NCI-H510A treated with DMSO at 0.1 percent for 48 hours (cell line): ENCODE measurements at regions not wholly inside any gene's neighbourhood (a gene's known extent, or its start where the extent isn't known, plus 50 kb on each side); places are given as distances from the start of the nearest gene placed in this dataset.
A peak's percentile ranks its signal among the peaks of the same experiment; 100 is the strongest.

ENCODE experiments used
- DNase-seq: peaks from one replicate; lab custom pipeline; 2025; lab: John Stamatoyannopoulos, UW

DNA sequence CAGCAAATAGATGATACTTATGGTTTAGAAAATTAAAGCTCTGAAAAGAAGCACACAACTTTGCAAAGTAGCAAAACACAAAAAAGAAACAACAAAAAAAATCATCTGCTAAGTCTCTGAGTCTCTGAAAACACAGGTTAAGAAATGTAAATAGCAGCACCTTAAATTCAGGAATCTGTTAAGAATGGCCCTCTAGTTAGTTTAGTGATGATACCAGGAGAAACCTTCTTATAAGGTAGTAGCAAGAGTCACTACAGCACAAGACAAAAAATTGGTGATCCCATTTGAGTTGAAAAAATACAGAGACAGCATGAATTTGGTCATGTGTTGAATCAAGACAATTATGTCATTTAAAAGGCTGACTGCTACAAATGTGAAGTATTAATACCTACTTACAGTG is 308.2 kb upstream of the ADGRL3 start:
- no peak for DNase-seq

DNA sequence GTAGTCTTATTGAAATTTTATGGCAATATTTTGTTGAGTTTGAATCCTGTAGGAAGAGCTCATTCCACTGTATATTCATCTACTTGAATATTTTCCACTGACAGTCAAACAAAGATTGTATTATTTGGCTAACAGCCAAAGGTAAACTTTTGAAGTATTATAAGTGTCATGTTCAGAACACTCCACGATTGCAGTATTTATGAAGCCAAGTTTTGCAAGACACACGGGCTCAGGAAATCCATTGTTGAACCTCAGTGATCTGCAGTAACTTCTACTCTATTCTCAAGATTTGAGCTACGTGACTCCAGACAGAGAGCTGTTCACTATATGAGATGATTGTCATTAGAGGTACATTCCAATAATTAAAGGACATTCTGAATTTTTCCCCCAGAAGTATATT is 302.7 kb upstream of the ADGRL3 start:
- peak; percentile 52 for DNase-seq

DNA sequence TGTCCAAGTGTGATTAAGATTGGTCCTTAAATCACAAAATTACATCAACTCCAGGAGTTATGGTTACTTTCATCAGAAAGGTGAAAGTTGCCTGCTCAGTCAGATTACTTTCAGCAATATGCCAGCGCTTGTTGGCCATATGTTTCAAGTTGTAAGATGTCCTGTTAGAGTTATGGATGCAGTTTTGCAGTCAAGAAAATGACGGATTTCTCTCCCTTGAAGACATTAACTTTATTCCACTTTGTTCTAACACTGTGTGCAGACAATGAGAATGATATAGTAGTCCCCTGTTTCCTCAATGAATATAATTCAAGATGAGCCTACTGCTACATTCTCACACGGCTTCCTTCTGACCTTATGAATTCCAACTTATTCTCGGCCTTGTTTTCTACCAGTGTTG is 295.0 kb upstream of the ADGRL3 start:
- DNase-seq, result no peak

DNA sequence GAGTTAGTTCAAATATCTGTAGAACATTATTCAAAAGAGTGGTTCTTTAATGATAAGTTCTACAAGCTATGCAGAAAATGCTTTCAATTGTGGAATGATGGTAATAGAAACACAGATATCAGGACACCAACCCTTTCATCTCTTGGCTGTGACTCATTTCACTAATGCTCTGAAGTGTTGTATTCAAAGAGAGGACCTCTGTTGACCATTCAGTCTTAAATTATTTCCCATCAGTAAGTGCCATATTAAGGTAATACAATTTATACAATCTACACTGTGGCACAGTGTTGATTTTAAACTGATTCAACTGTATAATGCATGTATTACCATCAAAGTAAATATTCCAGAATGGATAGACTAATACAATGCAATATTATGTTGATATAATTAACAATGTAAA is 289.0 kb upstream of the ADGRL3 start:
- no peak for DNase-seq

DNA sequence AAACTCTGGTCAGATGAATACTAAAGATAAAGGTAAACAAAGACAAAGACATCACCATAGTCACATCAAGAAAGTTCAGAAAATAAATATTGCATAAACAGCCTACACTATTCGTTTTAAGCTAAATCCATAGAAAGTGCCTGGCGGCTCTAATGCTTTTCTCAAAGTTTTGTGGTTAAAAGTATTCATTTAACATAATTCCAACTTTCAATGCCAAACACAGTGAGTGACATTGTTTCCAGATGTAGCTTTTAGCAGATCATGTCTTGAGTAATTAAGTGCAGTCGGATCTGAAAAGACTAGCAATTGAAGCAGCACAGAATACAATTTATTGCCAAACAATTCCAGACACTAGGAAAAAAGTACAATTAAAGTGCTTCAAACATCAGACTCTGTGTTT is 287.1 kb upstream of the ADGRL3 start:
- no peak for DNase-seq

DNA sequence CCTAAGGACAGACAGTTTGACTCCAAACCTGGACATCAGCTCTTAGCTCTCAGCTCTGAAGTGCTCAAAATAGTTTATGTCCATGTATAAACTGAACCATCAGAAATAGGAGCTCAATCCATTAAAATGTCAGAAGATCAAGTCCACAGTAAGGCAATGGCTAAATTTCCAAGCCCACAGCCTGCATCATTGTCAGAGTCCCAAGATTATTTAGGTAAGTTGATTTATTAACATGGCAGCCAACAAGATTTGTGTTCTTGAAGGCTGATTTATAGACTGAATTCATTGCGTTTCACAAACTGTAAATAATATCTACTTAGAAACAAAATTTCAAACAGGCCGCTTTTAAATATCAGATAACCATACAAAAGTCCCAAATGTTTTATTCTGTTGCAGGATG is 286.5 kb upstream of the ADGRL3 start:
- DNase-seq, result no peak

DNA sequence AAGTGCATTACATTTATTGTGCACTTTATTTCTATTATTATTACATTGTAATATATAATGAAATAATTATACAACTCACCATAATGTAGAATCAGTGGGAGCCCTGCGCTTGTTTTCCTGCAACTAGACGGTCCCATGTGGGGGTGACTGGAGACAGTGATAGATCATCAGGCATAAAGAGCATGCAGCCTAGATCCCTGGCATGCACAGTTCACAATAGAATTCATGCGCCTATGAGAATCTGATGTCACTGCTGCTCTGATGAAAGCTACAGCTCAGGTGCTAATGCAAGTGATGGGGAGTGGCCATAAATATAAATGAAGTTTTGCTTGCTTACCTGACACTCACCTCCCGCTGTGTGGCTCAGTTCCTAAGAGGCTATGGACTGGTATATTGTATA is 278.4 kb upstream of the ADGRL3 start:
- peak; percentile 18 for DNase-seq

DNA sequence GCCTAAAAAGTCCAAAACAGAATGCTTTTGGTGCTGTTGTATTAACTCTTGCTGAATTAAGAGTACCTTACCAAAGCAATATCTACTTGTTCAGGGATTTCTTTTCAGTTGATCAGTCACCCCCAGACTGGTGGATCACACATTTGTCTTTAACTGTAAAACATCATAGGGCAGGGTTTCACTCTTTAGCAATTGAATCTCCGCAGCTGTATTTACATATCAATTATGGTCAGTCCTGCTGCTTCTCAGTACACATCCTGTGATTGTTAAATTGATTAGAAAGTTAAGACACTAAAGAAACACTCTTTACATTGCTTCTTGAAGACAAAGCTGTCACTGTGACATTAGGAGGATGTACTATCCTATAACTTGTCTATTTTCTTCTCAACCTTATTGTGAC is 277.1 kb upstream of the ADGRL3 start:
- DNase-seq, result peak; percentile 33

DNA sequence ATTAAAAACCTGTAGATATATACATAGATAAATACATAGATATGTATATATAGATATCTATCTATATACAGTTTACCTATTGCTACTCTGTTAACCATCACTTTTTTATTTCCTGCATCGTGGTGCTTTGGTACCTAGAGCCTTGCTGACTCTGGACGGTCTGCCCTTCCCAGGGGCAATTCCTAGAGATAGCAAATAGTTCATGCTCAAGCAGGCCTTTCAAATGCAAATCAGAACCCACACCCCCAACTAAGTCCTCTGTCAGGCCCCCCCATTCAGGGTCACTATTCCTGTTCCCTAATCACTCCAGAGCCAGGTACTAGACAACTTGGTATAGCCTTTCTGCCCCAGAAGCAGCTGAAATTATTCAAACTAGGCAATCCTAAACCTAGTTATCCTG is 273.5 kb upstream of the ADGRL3 start:
- DNase-seq, result no peak

DNA sequence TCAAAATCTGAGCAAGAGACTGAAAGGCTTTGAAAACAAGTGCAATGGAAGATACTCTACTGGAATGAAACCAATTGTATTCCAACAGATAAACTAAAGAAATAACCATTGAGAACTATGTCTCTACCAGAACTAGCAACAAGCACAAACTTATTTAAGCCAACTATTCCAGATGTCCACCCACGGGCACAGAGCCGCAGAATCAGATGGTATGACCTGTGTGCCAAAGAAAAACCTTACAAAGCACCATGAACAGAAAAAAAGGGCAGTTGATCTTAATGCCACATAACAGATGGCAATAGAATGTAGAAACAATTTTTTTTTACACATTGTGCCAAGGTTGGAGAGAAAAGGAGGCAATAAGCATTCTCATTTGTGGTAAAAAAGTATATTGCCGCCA is 269.3 kb upstream of the ADGRL3 start:
- DNase-seq, result no peak

DNA sequence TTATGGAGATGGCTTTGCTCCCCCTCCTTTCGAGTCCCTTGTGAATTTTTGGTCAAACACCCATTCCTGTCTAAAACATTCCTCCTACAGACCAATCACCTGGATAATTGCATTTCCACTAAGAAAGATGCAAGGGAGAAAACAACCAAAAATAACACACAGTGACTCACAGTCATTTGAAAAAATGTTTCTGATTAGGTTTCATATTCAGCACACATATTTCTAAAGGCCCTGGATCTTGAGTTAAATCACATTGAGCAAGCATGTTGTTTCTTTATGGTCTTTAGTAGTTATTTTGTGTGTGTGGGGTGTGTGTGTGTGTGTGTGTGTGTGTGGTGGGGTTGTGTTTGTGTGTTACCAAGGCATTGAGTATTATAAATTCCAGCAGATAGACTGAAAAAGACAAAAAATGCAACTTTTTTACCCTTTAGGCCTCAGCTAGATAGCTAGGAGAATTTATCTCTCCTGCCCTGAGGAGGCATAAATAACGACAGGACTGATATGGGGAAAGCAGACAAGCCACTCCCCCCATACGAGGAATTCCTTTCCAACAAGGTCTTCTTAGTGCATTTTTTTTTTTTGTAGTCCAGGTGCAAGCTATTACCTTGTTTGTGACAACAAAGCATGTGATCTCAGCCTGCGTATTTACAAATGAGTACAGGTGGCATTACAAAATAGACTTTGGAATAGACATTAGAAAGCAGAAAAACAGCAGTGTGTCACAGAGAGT is 265.4 kb upstream of the ADGRL3 start:
- DNase-seq, result peak; percentile 7

DNA sequence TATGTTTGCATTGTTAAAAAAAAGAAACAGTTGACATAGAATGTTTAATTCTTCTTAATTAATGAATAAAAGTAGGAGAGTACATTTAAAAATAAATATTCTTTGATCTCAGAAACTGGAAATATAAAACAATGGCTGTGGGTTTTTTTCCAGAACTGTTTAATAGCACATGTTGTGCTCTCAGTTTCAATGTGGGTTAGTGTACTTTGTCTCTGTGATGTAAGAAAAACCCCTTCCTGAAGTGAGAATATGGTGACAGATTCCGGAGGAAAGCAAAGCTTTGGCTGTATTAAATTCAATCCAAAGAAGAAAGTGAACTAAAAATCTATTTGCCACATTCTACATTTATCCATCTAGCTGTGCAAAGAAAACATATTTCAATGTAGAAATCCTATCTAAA is 261.9 kb upstream of the ADGRL3 start:
- no peak for DNase-seq

DNA sequence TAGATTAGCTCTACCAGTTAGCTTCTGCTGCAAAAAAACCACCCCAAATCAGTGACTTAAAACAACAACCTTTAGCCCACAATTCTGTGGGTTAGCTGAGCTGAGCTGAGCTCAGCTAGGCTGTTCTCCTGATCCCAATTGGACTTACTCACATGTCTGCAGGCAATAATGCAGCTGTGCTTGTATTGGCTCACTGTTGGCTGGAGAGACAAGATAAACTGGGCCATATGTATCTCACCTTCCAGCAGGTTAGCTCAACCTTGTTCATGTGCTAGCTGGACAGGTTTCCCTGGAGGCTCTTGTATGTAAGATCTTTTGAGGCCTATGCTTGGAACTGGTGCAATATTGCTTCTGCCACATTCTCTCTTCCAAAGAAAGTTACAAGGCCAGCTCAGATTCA is 261.5 kb upstream of the ADGRL3 start:
- no peak for DNase-seq

DNA sequence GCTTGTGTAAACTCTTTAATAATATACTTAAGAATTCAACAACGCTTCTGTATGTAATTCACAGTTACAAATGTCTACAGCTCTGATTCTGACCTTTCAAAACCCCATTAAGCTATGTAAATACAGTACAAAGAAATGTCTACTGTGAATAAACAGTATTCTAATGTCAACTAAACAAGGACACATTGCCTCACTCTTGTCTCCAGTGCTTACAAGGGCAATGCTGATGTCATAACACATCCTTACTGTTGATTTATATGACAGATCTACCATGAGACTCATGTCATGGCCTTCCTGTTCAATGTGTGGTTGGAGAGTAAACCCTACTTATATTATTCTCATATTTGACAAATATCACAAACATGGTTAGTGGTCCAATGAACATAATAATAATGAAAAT is 256.1 kb upstream of the ADGRL3 start:
- DNase-seq, result peak; percentile 64

DNA sequence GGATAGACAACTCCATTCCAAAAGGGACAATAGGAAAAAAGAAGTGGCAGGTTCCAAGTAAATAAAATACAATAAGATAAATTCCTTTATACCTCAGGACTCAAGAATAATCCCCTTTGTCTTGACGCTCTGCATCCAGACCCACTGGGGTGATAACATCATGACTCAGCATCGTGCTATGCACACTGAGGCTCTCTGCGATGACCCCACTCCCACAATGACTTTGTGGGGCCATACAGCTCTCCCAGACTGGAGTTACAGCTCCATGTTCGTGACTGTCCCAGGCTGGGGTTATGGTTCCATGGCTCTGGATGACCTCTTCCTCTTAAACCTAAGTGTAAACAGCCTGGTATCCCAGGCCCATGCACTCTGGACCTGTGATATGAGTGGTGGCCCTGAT is 254.5 kb upstream of the ADGRL3 start:
- no peak for DNase-seq

DNA sequence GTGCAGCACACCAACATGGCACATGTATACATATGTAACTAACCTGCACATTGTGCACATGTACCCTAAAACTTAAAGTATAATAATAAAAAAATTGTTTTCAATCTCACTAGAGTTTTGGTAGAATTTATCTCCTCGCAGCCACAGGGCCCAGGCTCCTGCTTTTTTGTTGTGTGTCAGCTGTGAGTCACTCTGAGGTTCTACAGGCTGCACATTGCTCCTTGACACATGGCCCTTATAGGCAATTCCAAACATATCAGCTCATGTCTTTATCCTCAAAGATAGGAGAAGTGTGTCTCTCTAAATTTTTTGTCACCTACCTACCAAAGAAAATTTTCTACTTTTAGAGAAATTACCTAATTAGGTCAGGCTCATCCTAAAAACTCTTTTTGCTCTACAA is 252.1 kb upstream of the ADGRL3 start:
- no peak for DNase-seq

DNA sequence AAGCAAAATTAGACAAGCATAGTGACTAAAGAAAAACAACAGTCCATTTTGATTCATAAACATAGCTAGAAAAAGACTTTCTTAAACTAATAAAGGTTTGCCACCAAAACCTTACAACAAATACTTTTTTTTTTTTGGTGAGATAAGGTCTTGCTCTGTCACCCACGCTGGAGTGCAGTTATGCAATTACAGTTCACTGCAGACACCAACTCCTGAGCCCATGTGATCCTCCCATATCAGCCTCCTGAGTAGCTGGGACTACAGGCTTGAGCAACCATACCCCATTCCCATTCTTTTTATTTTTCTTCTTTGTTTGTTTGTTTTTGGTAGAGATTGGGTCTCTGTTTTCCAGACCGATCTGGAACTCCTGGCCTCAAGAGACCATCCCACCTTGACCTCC is 247.2 kb upstream of the ADGRL3 start:
- DNase-seq, result no peak

DNA sequence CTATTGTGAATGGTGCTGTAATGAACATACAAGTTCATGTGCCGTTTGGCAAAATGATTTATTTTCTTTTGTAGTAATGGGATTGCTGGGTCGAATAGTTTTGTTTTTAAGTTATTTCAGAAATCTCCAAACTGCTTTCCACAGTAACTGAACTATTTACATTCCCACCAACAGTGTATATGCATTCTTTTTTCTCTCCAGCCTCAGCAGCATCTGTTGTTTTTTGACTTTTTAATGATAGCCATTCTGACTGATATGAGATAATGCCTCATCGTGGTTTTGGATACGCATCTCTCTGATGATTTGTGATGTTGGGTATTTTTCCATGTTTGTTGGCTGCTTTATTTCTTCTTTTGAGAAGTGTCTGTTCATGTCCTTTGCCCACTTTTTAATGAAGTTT is 246.3 kb upstream of the ADGRL3 start:
- DNase-seq, result no peak

DNA sequence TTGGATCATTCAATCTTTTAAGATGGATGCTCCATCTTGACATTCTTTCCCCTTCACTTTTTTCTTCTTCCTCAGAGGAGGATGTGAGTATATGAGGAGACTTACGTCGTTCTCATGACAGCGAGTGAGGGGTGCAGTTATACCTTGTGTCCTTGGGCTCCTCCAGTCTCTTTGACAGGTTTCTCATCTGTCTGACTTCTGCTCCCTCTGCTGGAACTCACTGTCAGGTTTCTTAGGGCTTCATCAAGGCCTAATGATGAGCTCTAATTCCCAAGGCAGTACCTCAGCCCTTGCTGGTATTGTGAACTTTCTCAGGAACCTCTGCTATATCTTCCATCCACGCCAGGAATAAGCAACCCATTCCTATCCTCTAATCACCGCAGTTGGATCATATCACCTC is 237.8 kb upstream of the ADGRL3 start:
- no peak for DNase-seq

DNA sequence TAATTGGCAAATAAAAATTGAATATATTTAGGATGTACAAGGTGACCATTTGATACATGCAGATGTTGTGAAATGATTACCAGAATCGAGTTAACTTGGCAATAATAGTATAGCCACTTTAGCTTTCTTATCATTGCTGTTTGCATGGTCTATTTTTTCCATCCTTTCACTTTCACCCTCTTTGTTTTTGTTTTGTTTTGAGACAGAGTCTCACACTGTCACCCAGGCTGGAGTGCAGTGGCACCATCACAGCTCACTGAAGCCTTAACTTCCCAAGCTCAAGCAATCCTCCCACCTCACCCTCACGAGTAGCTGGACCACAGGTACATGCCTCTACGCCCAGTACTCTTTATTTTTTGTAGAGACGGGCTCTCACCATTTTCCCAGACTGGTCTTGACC is 218.6 kb upstream of the ADGRL3 start:
- no peak for DNase-seq

DNA sequence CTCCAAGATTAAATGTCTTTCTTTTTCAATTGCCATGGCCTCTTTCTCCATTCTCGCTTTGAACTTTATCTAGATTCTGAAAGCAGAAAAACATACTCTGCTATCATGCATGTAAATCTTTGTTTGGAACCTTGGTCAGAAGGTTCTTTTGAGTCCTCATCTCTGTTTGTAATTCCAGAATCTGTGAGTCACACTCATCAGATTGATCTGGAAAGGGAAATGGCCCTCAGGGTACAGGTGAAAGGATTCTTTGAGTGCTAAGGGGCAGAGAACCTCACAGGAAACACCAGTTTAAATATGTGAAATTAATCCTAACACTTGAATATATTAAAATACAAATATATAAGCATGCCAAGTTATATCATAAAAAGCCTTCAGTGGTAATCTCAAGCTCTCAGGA is 211.0 kb upstream of the ADGRL3 start:
- DNase-seq, result no peak

DNA sequence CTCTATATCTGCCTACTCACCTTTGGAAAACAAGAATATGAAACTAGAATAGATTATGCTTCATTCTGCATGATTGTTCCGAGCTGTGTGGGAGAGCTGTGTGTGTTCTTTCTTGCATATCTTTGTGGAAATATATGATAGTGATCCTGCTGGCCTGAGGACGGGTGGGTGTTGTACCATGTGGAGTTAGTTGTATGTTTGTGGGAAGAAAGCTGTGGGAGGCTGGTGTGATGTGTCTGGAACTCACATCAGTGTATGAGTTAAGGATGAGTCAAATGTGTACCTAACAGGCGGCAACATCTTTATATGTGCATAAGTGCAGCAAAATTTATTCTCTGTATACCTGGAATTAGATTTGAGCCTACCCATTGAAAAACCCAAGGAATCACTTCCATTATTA is 208.1 kb upstream of the ADGRL3 start:
- DNase-seq, result no peak

DNA sequence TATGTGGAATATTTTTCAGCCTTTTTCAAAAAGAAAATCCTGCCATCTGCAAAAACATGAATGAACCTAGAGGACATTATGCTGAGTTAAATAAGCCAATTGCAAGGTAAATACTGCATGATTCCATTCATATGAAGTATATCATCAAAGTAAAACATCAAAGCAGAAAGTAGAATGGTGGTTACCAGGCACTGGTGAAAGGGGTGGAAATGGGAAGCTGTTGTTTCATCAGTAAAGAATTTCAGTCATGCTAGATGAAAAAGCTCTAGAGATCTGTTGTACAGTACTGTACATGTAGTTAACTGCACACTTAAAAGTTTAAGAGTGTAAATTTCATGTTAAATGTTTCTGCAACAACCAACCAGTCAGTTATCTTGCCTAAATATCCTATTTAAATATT is 196.8 kb upstream of the ADGRL3 start:
- no peak for DNase-seq

DNA sequence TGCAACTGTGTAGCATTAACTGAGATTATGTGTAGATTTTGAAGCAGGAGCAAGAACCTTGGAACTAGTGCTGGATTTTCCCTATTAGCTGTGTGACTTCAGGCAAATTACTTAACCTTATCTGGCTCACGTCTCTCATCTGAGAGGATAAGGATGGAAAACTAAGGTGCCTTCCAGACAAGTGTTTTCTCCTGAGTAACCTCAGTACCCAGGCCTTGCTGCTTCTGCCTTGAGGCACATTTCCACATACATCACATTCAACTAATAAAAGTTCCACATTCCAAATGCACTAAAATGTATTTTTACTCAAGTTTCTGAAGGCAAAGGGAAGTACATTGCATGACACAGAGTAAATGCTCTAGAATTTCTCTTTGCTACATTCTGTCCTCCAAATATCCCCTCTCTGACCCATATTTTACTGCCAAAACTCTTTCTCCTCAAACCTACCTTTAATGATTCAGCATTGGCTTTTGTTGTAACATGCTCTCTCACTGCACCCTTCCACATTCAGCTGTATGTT is 195.4 kb upstream of the ADGRL3 start:
- no peak for DNase-seq

DNA sequence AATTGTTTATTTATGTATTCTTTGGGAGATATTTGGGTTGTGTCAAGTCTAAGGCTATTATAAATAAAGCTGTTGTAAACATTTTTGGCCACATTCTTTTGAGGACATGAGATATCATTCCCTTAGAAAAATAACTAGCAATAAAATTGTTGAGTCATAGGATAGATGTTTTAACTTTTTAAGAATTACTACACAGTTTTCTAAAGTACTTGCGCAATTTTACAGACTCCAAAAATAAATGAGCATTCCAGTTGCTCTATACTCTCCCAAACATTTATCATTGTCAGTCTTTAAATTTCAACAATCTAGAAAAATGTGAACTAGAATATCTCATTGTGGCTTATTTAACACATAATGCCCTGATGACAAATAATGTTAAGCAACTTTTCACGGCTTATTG is 189.1 kb upstream of the ADGRL3 start:
- no peak for DNase-seq
